GM23338 (cell line): ENCODE measurements at regions not wholly inside any gene's neighbourhood (a gene's known extent, or its start where the extent isn't known, plus 50 kb on each side); places are given as distances from the start of the nearest gene placed in this dataset.

Experiments used
- ATAC-seq: fragments of 200-7000 bp; cut with Tn5 transposase; 3 replicates; pipeline ENCODE4 v1.9.1; 2020
- DNase-seq: peaks from one replicate; pipeline ENCODE4 v3.0.0-alpha.2; 2015; ENCODE audit warnings: low spot score
- H2AFZ ChIP-seq: fragments of 200-600 bp; sonication (generic); 2 replicates; pipeline ENCODE4 v1.8.0; 2016; ENCODE audit warnings: antibody characterized with exemption, mild to moderate bottlenecking, moderate library complexity
- H3F3A ChIP-seq: fragments of 200-600 bp; sonication (generic); replicated peaks from 2 replicates; pipeline ENCODE4 v1.8.0; 2017; ENCODE audit warnings: antibody characterized with exemption, mixed run types, low read depth
- H3K27ac ChIP-seq: fragments of 200-600 bp; sonication (generic); 2 replicates; pipeline ENCODE4 v1.6.1; 2016; ENCODE audit warnings: low read depth
- H3K27me3 ChIP-seq: fragments of 200-600 bp; sonication (generic); 2 replicates; pipeline ENCODE4 v1.8.0; 2016; ENCODE audit warnings: mild to moderate bottlenecking, mixed run types, moderate library complexity; ENCODE audit not compliant: insufficient read depth
- H3K36me3 ChIP-seq: fragments of 200-600 bp; sonication (generic); 2 replicates; pipeline ENCODE4 v1.8.0; 2016; ENCODE audit warnings: mild to moderate bottlenecking; ENCODE audit not compliant: insufficient read depth
- H3K4me1 ChIP-seq: fragments of 200-600 bp; sonication (generic); 2 replicates; pipeline ENCODE4 v1.8.0; 2016; ENCODE audit warnings: mild to moderate bottlenecking, moderate library complexity; ENCODE audit not compliant: insufficient read depth
- H3K4me2 ChIP-seq: fragments of 200-600 bp; sonication (generic); 2 replicates; pipeline ENCODE4 v1.7.1; 2017; ENCODE audit warnings: mixed run types
- H3K4me3 ChIP-seq: fragments of 200-600 bp; sonication (generic); 2 replicates; pipeline ENCODE4 v1.6.1; 2016; ENCODE audit warnings: mixed run types
- H3K79me2 ChIP-seq: fragments of 200-600 bp; sonication (generic); replicated peaks from 2 replicates; pipeline ENCODE4 v1.8.0; 2017; ENCODE audit warnings: mild to moderate bottlenecking; ENCODE audit not compliant: insufficient read depth
- H3K9me2 ChIP-seq: fragments of 200-600 bp; sonication (generic); 2 replicates; pipeline ENCODE4 v1.8.0; 2017; ENCODE audit not compliant: insufficient read depth
- H4K20me1 ChIP-seq: fragments of 200-600 bp; sonication (generic); replicated peaks from 2 replicates; pipeline ENCODE4 v1.8.0; 2017; ENCODE audit warnings: mild to moderate bottlenecking; ENCODE audit not compliant: insufficient read depth
- H3K27ac Mint-ChIP-seq: 2 replicates; pipeline ENCODE4 v1.8.0; 2020; ENCODE audit warnings: inconsistent platforms, mild to moderate bottlenecking, moderate library complexity, mixed read lengths
- H3K27me3 Mint-ChIP-seq: 3 replicates; pipeline ENCODE4 v1.8.0; 2022; ENCODE audit warnings: low read depth, mild to moderate bottlenecking, moderate library complexity, mixed read lengths, inconsistent platforms; ENCODE audit not compliant: insufficient read depth, poor library complexity
- H3K36me3 Mint-ChIP-seq: 3 replicates; pipeline ENCODE4 v1.8.0; 2021; ENCODE audit warnings: low read depth, mild to moderate bottlenecking, inconsistent platforms, moderate library complexity, mixed read lengths
- H3K4me1 Mint-ChIP-seq: 3 replicates; pipeline ENCODE4 v1.8.0; 2020; ENCODE audit warnings: mild to moderate bottlenecking, inconsistent platforms, mixed read lengths
- H3K4me3 Mint-ChIP-seq: 3 replicates; pipeline ENCODE4 v1.8.0; 2021; ENCODE audit warnings: moderate library complexity, mild to moderate bottlenecking, inconsistent platforms, mixed read lengths
- H3K9me3 Mint-ChIP-seq: 3 replicates; pipeline ENCODE4 v1.8.0; 2020; ENCODE audit warnings: moderate library complexity, mild to moderate bottlenecking, inconsistent platforms, mixed read lengths
- ETS1 ChIP-seq: IDR thresholded peaks from 2 replicates; pipeline ENCODE4 v1.6.1; 2016; ENCODE audit warnings: antibody characterized with exemption
- EZH2 ChIP-seq: fragments of 200-600 bp; sonication (generic); IDR thresholded peaks from one replicate; pipeline ENCODE4 v1.8.0; 2017; ENCODE audit warnings: antibody characterized with exemption, mild to moderate bottlenecking, low read depth; ENCODE audit not compliant: unreplicated experiment
- EZH2phosphoT487 ChIP-seq: fragments of 200-600 bp; sonication (generic); IDR thresholded peaks from one replicate; pipeline ENCODE4 v1.8.1; 2018; ENCODE audit warnings: antibody characterized with exemption; ENCODE audit not compliant: unreplicated experiment
- JUNB ChIP-seq: IDR thresholded peaks from one replicate; pipeline ENCODE4 v1.6.1; 2016; ENCODE audit warnings: antibody characterized with exemption; ENCODE audit not compliant: unreplicated experiment
- NANOG ChIP-seq: IDR thresholded peaks from 2 replicates; pipeline ENCODE4 v1.6.1; 2016; ENCODE audit warnings: antibody characterized with exemption, borderline replicate concordance
- POLR2AphosphoS5 ChIP-seq: IDR thresholded peaks from 2 replicates; pipeline ENCODE4 v1.6.1; 2016; ENCODE audit warnings: antibody characterized with exemption, low read depth
- ZNF114 ChIP-seq: fragments of 250-450 bp; sonication (Bioruptor Pico); IDR thresholded peaks from 2 replicates; pipeline ENCODE4 v1.5.0; 2020; ENCODE audit warnings: mild to moderate bottlenecking, moderate library complexity
- ZNF331 ChIP-seq: fragments of 250-450 bp; sonication (Bioruptor Pico); IDR thresholded peaks from 2 replicates; pipeline ENCODE4 v1.5.0; 2020; ENCODE audit warnings: low read depth, mild to moderate bottlenecking, moderate library complexity
- TF ChIP-seq, protein P1 (sequence below): IDR thresholded peaks from one replicate; pipeline ENCODE4 v1.6.1; 2018; ENCODE audit warnings: antibody characterized with exemption; ENCODE audit not compliant: unreplicated experiment
- TF ChIP-seq, protein P2 (sequence below), 2 experiments: fragments of 200-600 bp in 1 of 2; sonication (generic) in 1 of 2; conservative IDR thresholded peaks; 2 replicates each; pipeline versions ENCODE4 v1.5.1 to v1.6.1; 2016 to 2017; ENCODE audit warnings: antibody characterized with exemption in 2 of 2, low read depth in 2 of 2, mild to moderate bottlenecking in 2 of 2, moderate library complexity in 1 of 2

- H3K4me3 Mint-ChIP-seq = no peak overlapping the region
- no peaks in the 10 kb centered on the region for H3K27me3 ChIP-seq
- H3F3A ChIP-seq = no peaks in the 10 kb centered on the region
- H3K4me1 ChIP-seq = no peaks in the 10 kb centered on the region
- H3K9me2 ChIP-seq = 0 out of 2 replicates have a peak, but pooled peaks cover 4% of the 10 kb centered on the region
- no peaks in the 10 kb centered on the region for H3K36me3 ChIP-seq
- DNase-seq (no peak), ATAC-seq (no peak)
- no peaks in the 10 kb centered on the region for H4K20me1 ChIP-seq
- peaks cover 8% of the 10 kb centered on the region; the same call in 2 of the 3 replicates for H3K36me3 Mint-ChIP-seq
- H2AFZ ChIP-seq = no peak overlapping the region
- no peak overlapping the region for H3K27ac ChIP-seq
- peaks cover 29% of the 10 kb centered on the region; the same call in 2 of the 3 replicates for H3K9me3 Mint-ChIP-seq
- H3K4me1 Mint-ChIP-seq = no peaks in the 10 kb centered on the region
- no peak overlapping the region for H3K4me3 ChIP-seq
- H3K27ac Mint-ChIP-seq = no peak overlapping the region
- H3K79me2 ChIP-seq = no peaks in the 10 kb centered on the region
- no peak overlapping the region for H3K4me2 ChIP-seq
- TF ChIP-seq EZH2phosphoT487 = no peak
- TF ChIP-seq ZNF331 (CRISPR knock-in tag) = no peak
- no peak for TF ChIP-seq ZNF114 (CRISPR knock-in tag)
- peaks cover 2% of the 10 kb centered on the region for H3K27me3 Mint-ChIP-seq
Measured at GRCh38 chr1:68868606-68869005, 371.7 kb upstream of the DEPDC1 start.

- no peaks in the 10 kb centered on the region for H3K27me3 Mint-ChIP-seq
- Histone ChIP-seq H3K27ac (no peak overlapping the region), H3K9me2 (no peaks in the 10 kb centered on the region), H3F3A (no peaks in the 10 kb centered on the region), H3K4me3 (no peak overlapping the region), H3K27me3 (no peaks in the 10 kb centered on the region), H2AFZ (no peak overlapping the region), H3K79me2 (no peaks in the 10 kb centered on the region), H4K20me1 (no peaks in the 10 kb centered on the region), H3K36me3 (no peaks in the 10 kb centered on the region), H3K4me1 (no peaks in the 10 kb centered on the region), H3K4me2 (no peak overlapping the region)
- no peak for DNase-seq
- peaks cover 10% of the 10 kb centered on the region; the same call in 2 of the 3 replicates for H3K36me3 Mint-ChIP-seq
- H3K9me3 Mint-ChIP-seq = peaks cover 23% of the 10 kb centered on the region; the same call in 2 of the 3 replicates
- H3K4me3 Mint-ChIP-seq = no peak overlapping the region
- H3K27ac Mint-ChIP-seq = no peak overlapping the region
- no peak for ATAC-seq
- no peaks in the 10 kb centered on the region for H3K4me1 Mint-ChIP-seq
- TF ChIP-seq ZNF114 (CRISPR knock-in tag) = no peak
- TF ChIP-seq, protein P1, sequence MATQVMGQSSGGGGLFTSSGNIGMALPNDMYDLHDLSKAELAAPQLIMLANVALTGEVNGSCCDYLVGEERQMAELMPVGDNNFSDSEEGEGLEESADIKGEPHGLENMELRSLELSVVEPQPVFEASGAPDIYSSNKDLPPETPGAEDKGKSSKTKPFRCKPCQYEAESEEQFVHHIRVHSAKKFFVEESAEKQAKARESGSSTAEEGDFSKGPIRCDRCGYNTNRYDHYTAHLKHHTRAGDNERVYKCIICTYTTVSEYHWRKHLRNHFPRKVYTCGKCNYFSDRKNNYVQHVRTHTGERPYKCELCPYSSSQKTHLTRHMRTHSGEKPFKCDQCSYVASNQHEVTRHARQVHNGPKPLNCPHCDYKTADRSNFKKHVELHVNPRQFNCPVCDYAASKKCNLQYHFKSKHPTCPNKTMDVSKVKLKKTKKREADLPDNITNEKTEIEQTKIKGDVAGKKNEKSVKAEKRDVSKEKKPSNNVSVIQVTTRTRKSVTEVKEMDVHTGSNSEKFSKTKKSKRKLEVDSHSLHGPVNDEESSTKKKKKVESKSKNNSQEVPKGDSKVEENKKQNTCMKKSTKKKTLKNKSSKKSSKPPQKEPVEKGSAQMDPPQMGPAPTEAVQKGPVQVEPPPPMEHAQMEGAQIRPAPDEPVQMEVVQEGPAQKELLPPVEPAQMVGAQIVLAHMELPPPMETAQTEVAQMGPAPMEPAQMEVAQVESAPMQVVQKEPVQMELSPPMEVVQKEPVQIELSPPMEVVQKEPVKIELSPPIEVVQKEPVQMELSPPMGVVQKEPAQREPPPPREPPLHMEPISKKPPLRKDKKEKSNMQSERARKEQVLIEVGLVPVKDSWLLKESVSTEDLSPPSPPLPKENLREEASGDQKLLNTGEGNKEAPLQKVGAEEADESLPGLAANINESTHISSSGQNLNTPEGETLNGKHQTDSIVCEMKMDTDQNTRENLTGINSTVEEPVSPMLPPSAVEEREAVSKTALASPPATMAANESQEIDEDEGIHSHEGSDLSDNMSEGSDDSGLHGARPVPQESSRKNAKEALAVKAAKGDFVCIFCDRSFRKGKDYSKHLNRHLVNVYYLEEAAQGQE = no peak
- TF ChIP-seq JUNB = no peak
- TF ChIP-seq EZH2 = no peak
- TF ChIP-seq POLR2AphosphoS5 = no peak
- no peak for TF ChIP-seq EZH2phosphoT487
- TF ChIP-seq, protein P2, sequence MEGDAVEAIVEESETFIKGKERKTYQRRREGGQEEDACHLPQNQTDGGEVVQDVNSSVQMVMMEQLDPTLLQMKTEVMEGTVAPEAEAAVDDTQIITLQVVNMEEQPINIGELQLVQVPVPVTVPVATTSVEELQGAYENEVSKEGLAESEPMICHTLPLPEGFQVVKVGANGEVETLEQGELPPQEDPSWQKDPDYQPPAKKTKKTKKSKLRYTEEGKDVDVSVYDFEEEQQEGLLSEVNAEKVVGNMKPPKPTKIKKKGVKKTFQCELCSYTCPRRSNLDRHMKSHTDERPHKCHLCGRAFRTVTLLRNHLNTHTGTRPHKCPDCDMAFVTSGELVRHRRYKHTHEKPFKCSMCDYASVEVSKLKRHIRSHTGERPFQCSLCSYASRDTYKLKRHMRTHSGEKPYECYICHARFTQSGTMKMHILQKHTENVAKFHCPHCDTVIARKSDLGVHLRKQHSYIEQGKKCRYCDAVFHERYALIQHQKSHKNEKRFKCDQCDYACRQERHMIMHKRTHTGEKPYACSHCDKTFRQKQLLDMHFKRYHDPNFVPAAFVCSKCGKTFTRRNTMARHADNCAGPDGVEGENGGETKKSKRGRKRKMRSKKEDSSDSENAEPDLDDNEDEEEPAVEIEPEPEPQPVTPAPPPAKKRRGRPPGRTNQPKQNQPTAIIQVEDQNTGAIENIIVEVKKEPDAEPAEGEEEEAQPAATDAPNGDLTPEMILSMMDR (conservative IDR thresholded peaks at IDR 0.05; ENCODE audit: low read depth in 2 of 2) = no peak
- TF ChIP-seq NANOG = no peak
- no peak for TF ChIP-seq ETS1
Measured at GRCh38 chr1:68873144-68873543, 376.3 kb upstream of the DEPDC1 start.
